ENCODE measurements at regions not wholly inside any gene's neighbourhood (a gene's known extent, or its start where the extent isn't known, plus 50 kb on each side); places are given as distances from the start of the nearest gene placed in this dataset.

- no peak for TF ChIP-seq CTCF (conservative IDR thresholded peaks at IDR 0.05; ENCODE audit: low read length)
- DNase-seq (ENCODE audit: low read depth), result no peak
- H3K4me3 ChIP-seq (ENCODE audit: low read length), result no peak overlapping the region
Measured at GRCh38 chr20:24256307-24256706, 213.1 kb upstream of the SYNDIG1 start.

GRCh38 chr20:24254480-24254879 is 214.9 kb upstream of the SYNDIG1 start:
- TF ChIP-seq CTCF (conservative IDR thresholded peaks at IDR 0.05; ENCODE audit: low read length), result no peak
- H3K4me3 ChIP-seq (ENCODE audit: low read length), result no peak overlapping the region
- no peak for DNase-seq (ENCODE audit: low read depth)

GRCh38 chr20:24253321-24253720 is 216.1 kb upstream of the SYNDIG1 start:
- no peak for DNase-seq (ENCODE audit: low read depth)
- no peak overlapping the region for H3K4me3 ChIP-seq (ENCODE audit: low read length)
- no peak for TF ChIP-seq CTCF (conservative IDR thresholded peaks at IDR 0.05; ENCODE audit: low read length)

- no peak for TF ChIP-seq CTCF (conservative IDR thresholded peaks at IDR 0.05; ENCODE audit: low read length)
- H3K4me3 ChIP-seq (ENCODE audit: low read length), result no peak overlapping the region
- DNase-seq (ENCODE audit: low read depth), result no peak
Measured at GRCh38 chr20:24245094-24245493, 224.3 kb upstream of the SYNDIG1 start.

- TF ChIP-seq CTCF (conservative IDR thresholded peaks at IDR 0.05; ENCODE audit: low read length), result no peak
- no peak for DNase-seq (ENCODE audit: low read depth)
Measured at GRCh38 chr20:24242763-24243162, 226.7 kb upstream of the SYNDIG1 start.

GRCh38 chr20:24241466-24241865 is 228.0 kb upstream of the SYNDIG1 start:
- TF ChIP-seq CTCF (conservative IDR thresholded peaks at IDR 0.05; ENCODE audit: low read length), result no peak
- no peak overlapping the region for H3K4me3 ChIP-seq (ENCODE audit: low read length)
- no peak for DNase-seq (ENCODE audit: low read depth)

More at GRCh38 chr20:24242763-24243162, 226.7 kb upstream of the SYNDIG1 start:
- no peak overlapping the region for H3K4me3 ChIP-seq (ENCODE audit: low read length)

- DNase-seq (ENCODE audit: low read depth), result no peak
- no peak for TF ChIP-seq CTCF (conservative IDR thresholded peaks at IDR 0.05; ENCODE audit: low read length)
- no peak overlapping the region for H3K4me3 ChIP-seq (ENCODE audit: low read length)
Measured at GRCh38 chr20:24236963-24237362, 232.5 kb upstream of the SYNDIG1 start.

All from AG10803 (cell line).